ENCODE measurements at regions not wholly inside any gene's neighbourhood (a gene's known extent, or its start where the extent isn't known, plus 50 kb on each side); places are given as distances from the start of the nearest gene placed in this dataset.
"Not testable (repeated sequence)": the region's sequence is repeated elsewhere in the genome, so short reads cannot be mapped to it uniquely, and the experiment has no call there.

- no peak for DNase-seq
Measured at GRCh38 chr10:125449571-125449970, 233.4 kb downstream of the TEX36 start.

DNA sequence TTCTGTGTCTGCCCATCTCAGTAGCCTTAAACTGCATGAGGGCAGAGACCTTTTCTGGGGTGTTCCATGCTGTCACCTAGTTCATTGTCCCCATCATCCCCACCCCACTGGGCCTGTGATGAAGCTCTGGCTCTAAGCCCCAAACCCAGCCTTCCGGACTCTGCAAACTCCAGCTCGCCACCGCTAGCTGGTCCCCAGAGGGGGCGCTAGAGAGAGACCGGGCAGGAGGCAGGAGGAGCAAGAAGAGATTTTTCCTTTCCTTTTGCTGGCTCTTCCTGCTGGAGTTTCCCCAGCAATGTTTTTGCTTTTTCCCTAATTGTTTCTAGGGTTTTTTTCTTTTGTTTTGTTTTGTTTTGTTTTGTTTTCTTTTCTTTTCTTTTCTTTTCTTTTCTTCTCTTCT, 234.4 kb downstream of the TEX36 start:
- no peak for DNase-seq

GRCh38 chr10:125444790-125445189, 238.2 kb downstream of the TEX36 start:
- DNase-seq = no peak

- DNase-seq = no peak
Measured at GRCh38 chr10:125442856-125443540, 240.0 kb downstream of the TEX36 start.

DNA sequence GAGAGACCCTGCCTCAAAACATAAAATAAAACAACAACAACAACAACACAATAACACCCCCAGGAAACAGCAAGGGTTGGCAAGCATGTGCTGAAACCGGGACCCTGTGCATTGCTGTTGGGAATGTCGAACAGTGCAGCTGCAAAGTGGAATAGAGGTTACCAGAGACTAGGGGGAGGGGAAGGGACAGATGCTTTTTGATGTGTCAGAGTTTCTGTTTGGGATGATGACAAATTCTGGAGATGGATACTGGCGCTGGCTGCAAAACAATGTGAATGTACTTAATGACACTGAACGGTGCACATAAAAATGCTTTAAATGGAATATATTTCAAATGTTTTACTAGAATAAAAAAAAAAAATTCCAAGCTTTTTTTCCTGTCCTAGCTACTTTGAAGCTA, 241.8 kb downstream of the TEX36 start:
- DNase-seq = no peak

- no peak for DNase-seq
Measured at GRCh38 chr10:125431149-125431548, 251.8 kb downstream of the TEX36 start.

GRCh38 chr10:125428054-125428453, 254.9 kb downstream of the TEX36 start:
- DNase-seq = no peak

DNA sequence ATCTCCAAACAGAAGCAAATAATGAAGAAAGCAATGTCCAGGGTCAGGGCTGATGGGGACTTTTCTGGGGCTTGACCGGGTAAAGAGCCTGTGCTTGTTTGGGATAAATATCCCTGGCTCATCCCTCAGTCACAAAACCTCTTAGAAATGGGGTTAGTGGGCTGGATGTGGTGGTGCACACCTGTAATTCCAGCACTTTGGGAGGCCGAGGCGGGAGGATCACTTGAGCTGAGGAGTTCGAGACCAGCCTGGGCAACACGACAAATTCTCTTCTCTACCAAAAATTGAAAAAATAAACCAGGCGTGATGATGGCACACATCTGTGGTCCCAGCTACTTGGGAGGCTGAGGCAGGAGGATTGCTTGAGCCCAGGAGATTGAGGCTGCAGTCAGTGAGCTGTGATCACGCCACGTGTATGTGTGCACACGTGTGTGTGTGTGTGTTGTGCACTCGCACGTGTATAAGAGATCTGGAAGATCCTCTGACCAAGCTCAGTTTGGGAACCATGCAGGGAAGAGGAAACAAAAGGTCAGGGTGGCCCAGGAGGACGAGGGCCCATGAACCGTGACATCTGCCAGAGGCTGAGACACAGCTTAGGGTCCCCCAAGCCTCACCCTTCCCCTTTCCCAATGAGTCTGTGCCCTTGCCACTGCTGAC, 258.6 kb downstream of the TEX36 start:
- DNase-seq = no peak

DNA sequence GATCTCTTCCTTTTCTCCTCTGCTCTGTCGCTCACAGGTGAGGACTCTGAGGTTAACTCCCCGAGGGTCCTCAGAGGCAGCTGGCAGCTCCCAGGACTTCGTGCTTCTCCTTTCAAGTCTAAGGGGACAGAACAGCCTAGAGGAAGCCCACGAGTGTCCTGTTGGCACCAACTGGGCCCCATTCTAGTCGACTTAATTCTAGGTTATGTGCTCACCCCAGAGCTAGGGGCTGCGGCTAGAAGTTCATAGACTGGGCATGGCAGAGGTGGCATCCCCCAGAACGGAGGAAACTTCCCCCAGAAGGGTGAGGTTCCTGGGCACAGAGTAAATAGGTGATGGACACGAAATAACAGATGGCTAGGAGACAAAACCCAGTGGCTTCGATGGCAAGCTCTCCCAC, 259.4 kb downstream of the TEX36 start:
- DNase-seq = no peak

DNA sequence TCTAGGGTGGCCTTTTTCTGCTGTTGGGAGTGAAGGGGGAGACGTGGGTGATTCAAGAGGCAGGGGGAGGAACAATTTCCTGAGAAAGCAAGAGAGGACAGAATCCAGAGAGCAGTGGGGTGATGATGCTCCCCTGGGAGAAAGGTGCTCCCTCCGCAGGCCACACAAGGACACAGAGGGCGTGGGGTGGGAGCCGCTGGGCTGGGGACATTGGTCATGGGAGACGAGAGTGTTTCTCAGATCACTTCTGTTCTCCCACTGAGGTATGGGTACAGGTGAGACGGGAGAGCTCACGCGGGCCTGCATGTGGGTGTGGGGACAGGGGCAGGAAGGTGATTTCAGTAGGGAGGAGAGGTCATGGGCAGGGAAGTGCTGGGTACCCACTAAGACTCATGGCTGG, 259.5 kb upstream of the CTBP2 start:
- no peak for DNase-seq

DNA sequence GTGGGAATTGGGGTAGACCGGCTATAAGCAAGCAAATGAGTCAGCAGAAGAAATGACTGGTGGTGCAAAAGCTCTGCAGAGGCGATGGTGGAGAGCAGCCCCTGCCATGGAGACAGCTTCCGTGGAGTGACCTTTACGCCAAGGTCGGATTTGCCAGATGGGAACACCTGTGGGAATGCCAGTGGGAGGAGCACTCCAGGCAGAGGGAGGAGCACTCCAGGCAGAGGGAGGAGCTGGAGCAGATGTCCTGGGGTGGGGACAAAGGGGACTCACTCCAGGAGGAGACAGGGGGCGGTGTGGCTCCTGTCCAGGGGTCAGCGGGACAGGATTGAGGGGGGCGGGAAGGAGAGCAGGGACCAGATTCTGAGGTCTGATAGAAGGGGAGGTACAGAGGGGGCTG, 258.8 kb upstream of the CTBP2 start:
- DNase-seq = no peak

- DNase-seq = no peak
Measured at GRCh38 chr10:125417605-125418004, 257.2 kb upstream of the CTBP2 start.

GRCh38 chr10:125415964-125416363, 255.6 kb upstream of the CTBP2 start:
- DNase-seq = no peak

GRCh38 chr10:125415006-125415633, 254.8 kb upstream of the CTBP2 start:
- no peak for DNase-seq

DNA sequence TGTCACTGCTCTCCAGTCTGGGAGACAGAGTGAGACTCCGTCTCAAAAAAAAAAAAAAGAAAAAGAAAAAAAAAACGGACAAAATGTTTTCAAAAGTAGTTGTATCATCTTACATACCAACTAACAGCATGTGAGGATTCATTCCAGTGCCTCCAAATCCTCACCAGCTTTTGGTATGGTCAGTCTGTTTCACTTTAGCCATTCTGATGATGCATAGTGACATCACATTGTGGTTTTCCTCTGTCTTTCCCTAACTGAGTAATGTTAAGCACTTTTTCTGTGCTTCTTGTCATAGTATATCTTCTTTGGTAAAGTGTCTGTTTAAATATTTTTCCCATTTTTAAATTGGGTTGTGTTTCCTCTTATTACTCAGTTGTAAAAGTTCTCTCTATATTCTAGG, 251.4 kb upstream of the CTBP2 start:
- DNase-seq = no peak

- DNase-seq = no peak
Measured at GRCh38 chr10:125409756-125410155, 249.4 kb upstream of the CTBP2 start.

DNA sequence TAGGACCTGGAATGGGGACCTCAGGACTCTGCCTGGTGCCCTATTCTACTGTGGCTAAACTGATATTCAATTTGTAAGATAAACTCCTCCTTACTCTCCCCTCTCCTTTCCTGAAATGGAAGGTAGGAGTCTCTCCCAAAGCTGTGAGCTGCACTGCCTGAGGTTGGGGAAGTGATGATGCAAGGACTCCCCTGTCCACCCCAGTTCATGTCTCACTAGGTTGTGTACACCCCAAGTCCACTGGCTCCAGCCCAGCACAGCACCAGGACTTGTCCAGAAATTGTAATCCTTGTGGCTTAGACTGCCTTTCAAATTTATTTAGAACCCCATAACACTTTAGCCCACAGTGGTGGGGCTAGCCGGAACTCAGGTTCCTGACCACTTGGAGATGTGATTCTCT, 247.2 kb upstream of the CTBP2 start:
- DNase-seq = no peak

GRCh38 chr10:125407000-125407502, 246.7 kb upstream of the CTBP2 start:
- DNase-seq = peak; percentile 14

DNA sequence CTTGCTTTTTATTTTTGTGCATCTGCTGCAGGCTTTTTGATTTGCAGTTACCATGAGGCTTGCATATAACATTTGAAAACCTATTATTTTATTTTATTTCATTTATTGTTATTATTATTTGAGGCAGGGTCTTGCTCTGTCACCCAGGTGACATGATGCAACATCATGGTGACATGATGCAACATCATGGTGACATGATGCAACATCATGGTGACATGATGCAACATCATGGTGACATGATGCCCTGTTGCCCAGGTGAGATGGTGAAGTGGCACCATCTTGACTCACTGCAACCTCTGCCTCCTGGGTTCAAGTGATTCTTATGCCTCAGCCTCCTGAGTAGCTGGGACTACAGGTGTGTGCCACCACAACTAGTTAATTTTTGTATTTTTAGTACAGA, 244.5 kb upstream of the CTBP2 start:
- not testable (repeated sequence) for DNase-seq

- DNase-seq = no peak
Measured at GRCh38 chr10:125401462-125401861, 241.1 kb upstream of the CTBP2 start.

GRCh38 chr10:125399289-125399688, 238.9 kb upstream of the CTBP2 start:
- no peak for DNase-seq

- no peak for DNase-seq
Measured at GRCh38 chr10:125398270-125398669, 237.9 kb upstream of the CTBP2 start.

GRCh38 chr10:125397608-125398007, 237.2 kb upstream of the CTBP2 start:
- DNase-seq = no peak

DNA sequence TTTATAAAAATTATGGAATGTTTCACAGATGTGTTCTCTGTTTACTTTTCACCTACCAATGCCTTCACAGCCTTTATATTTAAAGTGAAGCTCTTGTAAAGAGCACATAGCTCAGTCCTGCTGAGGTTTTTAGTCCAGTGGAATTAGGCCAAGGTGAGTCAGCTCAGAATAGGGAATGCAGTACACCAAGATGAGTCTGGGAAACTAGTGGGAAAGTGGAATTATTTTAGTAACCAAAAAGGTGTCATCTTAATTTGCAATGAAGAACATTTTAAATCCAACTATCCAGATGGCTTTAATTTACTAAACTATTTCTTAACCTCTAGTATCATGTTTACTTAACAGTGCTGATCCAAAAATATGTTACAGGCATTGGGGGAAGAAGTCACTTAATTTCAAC, 236.3 kb upstream of the CTBP2 start:
- DNase-seq = no peak
